Hematopoietic multipotent progenitor cell treated with erythropoietin and hydrocortisone succinate and interleukin-3 and kit ligand, for 8 days (in vitro differentiated cells): ENCODE measurements at regions not wholly inside any gene's neighbourhood (a gene's known extent, or its start where the extent isn't known, plus 50 kb on each side); places are given as distances from the start of the nearest gene placed in this dataset.

Experiments
- DNase-seq: peaks from one replicate; pipeline ENCODE4 v3.0.0-alpha.2; 2015

DNA sequence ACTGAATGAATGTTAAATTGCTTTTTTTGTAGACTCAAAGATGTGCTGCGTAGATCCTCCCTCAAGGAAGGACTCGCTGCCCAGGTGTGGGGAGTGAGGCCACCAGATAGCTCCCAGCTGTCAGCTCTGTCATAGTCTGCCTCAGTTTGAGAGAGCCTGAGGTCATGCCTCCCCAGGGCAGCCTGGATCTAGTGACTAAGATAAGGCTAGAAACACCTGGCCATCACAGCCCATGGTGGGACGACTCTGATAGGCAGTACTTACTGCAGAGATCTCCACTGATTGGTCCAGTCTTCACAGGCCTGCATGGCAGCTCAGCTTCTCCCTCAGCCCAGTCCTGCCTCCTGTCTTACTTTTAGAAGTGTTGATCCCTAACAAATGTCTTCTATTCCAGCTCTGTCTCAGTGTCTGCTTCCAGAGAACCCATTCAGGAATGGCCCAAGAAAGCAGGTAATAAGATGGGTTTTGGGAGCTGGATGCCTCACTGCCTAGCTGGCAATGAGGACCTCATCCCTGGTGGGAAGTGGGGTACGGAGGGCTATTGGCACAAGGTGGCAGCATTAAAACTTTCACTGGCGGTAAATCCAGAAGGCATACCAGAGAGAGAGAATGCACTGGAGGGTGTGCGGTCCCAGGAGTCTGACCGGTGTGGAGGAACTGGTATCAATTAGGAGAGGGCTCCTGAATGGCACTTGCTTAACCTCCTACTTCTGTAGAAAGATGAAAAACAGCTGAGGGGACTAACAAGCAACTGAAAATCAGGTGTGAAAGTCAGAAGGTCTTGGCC, 55.3 kb upstream of the GPR37L1 start:
- DNase-seq, result peak; percentile 50

DNA sequence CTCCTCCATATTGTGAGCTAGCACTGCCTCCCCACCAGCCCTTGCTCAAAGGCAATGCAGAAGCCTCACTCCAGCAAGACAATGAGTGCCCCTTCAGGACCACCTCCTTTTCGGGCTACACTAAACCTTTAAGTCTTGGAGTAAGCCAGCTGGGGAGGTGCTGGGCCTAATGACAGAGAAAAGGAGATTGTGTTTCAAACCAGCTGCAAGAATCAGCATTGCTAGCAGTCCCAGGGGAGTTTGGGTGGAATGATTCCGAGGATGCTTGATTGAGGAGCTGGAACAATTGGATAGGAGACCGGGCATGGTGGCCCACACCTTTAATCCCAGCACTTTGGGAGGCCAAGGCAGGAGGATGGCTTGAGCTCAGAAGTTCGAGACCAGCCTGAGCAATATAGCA, 54.1 kb upstream of the GPR37L1 start:
- no peak for DNase-seq

GRCh38 chr1:202069662-202070061, 53.1 kb upstream of the GPR37L1 start:
- no peak for DNase-seq

DNA sequence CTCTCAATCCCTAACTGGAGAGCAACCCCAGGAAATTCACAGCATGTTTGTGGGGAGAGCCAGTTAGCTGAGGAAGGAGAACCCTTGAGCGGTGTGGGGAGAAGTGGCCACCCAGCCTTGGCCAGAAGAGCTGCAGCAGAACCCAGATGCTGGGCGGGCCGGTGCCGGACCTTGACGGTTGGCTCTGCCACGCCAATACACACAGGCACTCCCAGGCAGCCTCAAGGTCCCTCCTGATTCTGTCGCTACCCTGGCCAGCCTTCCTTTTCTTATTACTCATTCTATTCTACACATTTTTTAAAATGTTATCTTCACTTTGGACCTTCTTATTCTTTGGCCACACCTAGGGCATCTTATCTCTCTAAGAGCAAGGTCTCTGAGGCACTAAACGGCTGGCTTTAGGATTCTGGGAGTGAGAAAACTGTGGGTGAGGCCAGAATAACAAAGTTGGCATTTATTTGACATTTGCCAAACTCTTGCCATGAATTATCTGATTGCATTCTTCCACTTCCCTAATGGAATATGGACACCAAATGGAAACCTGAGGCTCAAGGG, 50.4 kb upstream of the GPR37L1 start:
- peak; percentile 89 for DNase-seq
